Lung (tissue), 11 donors: ENCODE measurements at regions not wholly inside any gene's neighbourhood (a gene's known extent, or its start where the extent isn't known, plus 50 kb on each side); places are given as distances from the start of the nearest gene placed in this dataset.

Experiments
- ATAC-seq: fragments of 200-7000 bp; cut with Tn5 transposase; one replicate; pipeline ENCODE4 v1.9.1; 2020; ENCODE audit warnings: moderate number of reproducible peaks; ENCODE audit not compliant: insufficient read depth, low FRiP score
- DNase-seq, 3 donors: peaks; one replicate each; pipeline ENCODE4 v3.0.0-alpha.2; 2013 to 2017
- H3K27ac ChIP-seq, 2 donors: one replicate each; pipeline ENCODE4 v1.5.1; 2013; ENCODE audit warnings: mild to moderate bottlenecking in 2 of 2, moderate library complexity in 2 of 2, control low read depth in 1 of 2, inconsistent platforms in 1 of 2, low read depth in 1 of 2, low read length in 1 of 2
- H3K27me3 ChIP-seq, 3 donors: one replicate each; pipeline ENCODE4 v1.5.1; 2013; ENCODE audit warnings: low read length in 2 of 3; ENCODE audit not compliant: control insufficient read depth in 3 of 3, insufficient read depth in 3 of 3
- H3K36me3 ChIP-seq, 4 donors: one replicate each; pipeline ENCODE4 v1.5.1; 2013; ENCODE audit warnings: low read length in 4 of 4, mild to moderate bottlenecking in 1 of 4, moderate library complexity in 1 of 4; ENCODE audit not compliant: control insufficient read depth in 4 of 4, insufficient read depth in 4 of 4
- H3K4me1 ChIP-seq, 5 donors: one replicate each; pipeline ENCODE4 v1.5.1; 2013; ENCODE audit warnings: low read length in 5 of 5, mild to moderate bottlenecking in 2 of 5, moderate library complexity in 1 of 5; ENCODE audit not compliant: control insufficient read depth in 5 of 5, insufficient read depth in 5 of 5
- H3K4me3 ChIP-seq: one replicate; pipeline ENCODE4 v1.5.1; 2013; ENCODE audit warnings: mild to moderate bottlenecking, control low read depth, moderate library complexity
- H3K9ac ChIP-seq, 2 donors: one replicate each; pipeline ENCODE4 v1.5.1; 2013; ENCODE audit warnings: low read length in 2 of 2, control low read depth in 1 of 2; ENCODE audit not compliant: insufficient read depth in 1 of 2
- H3K9me3 ChIP-seq, 4 donors: one replicate each; pipeline ENCODE4 v1.5.1; 2013; ENCODE audit warnings: low read length in 3 of 4, mild to moderate bottlenecking in 1 of 4, moderate library complexity in 1 of 4; ENCODE audit not compliant: control insufficient read depth in 4 of 4, insufficient read depth in 3 of 4
- WGBS, 2 donors: extraction: QIAGEN DNeasy Blood & Tissue Kit; methylation state at CpG; one replicate each; pipeline ENCODE4 v1.1.7; 2013; 5-methylcytosine and 5-hydroxymethylcytosine counted together
- TF ChIP-seq, protein P1 (sequence below): IDR thresholded peaks from 2 replicates; pipeline ENCODE4 v1.5.1; 2012; ENCODE audit warnings: mild to moderate bottlenecking; ENCODE audit errors: control extremely low read depth, extremely low read depth
- donor health status: control.
- donor health status: control.
- donor health status: Bipolar disorder and iron deficiency.
- donor health status: healthy.
- donor health status: DM: yes; HTN: yes; CAD: no.

DNA sequence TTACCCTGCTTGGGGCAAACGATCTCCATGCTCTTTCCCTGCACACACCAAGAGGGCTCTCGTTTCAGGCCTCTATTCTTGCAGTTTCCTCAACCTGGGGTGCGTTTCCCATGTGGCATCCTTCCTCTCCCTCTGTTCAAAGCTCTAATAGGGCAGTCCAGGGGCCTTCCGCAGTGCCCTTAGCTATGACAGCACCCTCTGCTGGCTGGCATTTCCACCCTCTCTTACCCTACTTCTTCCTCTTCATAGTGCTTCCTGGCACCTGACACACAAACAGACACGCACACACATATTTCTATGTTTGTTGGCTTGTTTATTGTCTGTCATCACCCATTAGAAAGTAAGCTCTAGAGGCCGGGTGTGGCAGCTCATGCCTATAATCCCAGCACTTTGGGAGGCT lies 294.0 kb downstream of the CLIC5 start:
- peaks cover 0 to 12% (median 0%) of the 10 kb centered on the region in 5 donors for H3K4me1 ChIP-seq
- H3K9me3 ChIP-seq, result peaks cover 0 to 2% (median 0%) of the 10 kb centered on the region in 4 donors
- no peak overlapping the region for H3K9ac ChIP-seq
- H3K36me3 ChIP-seq, result no peaks in the 10 kb centered on the region
- no peak for ATAC-seq
- 76 to 79% methylated on average over 6 of the region's 6 CpGs for WGBS, 2 donors
- no peak overlapping the region for H3K27ac ChIP-seq
- TF ChIP-seq, protein P1, sequence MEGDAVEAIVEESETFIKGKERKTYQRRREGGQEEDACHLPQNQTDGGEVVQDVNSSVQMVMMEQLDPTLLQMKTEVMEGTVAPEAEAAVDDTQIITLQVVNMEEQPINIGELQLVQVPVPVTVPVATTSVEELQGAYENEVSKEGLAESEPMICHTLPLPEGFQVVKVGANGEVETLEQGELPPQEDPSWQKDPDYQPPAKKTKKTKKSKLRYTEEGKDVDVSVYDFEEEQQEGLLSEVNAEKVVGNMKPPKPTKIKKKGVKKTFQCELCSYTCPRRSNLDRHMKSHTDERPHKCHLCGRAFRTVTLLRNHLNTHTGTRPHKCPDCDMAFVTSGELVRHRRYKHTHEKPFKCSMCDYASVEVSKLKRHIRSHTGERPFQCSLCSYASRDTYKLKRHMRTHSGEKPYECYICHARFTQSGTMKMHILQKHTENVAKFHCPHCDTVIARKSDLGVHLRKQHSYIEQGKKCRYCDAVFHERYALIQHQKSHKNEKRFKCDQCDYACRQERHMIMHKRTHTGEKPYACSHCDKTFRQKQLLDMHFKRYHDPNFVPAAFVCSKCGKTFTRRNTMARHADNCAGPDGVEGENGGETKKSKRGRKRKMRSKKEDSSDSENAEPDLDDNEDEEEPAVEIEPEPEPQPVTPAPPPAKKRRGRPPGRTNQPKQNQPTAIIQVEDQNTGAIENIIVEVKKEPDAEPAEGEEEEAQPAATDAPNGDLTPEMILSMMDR, result no peak
- H3K27me3 ChIP-seq, result no peaks in the 10 kb centered on the region
- no peak overlapping the region for H3K4me3 ChIP-seq
- no peak for DNase-seq

DNA sequence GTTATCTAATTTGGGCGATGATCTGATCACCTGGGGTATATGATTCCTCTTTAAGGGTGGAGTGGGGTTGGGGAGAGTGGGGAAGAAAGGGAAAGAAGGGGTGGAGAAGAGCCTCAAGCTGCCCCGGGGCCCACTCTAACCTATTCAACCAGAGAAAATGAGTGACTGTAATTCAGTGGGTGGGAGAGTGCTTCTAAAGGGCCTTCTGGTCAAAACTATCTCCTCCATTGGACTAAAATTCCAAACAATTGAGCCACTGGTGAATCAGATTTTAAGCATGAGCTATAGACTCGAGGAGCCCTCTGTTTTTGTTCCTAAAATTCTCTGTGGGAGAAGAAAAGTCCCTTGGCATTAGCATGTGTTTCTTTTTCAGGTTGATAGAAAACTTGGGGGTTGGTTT lies 296.8 kb downstream of the CLIC5 start:
- Histone ChIP-seq H3K4me3 (no peak overlapping the region), H3K9me3 (peaks cover 0 to 2% (median 0%) of the 10 kb centered on the region in 4 donors), H3K27ac (no peak overlapping the region), H3K27me3 (no peaks in the 10 kb centered on the region), H3K4me1 (peaks cover 0 to 7% (median 0%) of the 10 kb centered on the region in 5 donors), H3K36me3 (no peaks in the 10 kb centered on the region), H3K9ac (no peak overlapping the region)
- WGBS, 2 donors, result 88 to 91% methylated on average over 3 of the region's 3 CpGs
- no peak for ATAC-seq
- TF ChIP-seq, protein P1, result no peak
- no peak for DNase-seq

DNA sequence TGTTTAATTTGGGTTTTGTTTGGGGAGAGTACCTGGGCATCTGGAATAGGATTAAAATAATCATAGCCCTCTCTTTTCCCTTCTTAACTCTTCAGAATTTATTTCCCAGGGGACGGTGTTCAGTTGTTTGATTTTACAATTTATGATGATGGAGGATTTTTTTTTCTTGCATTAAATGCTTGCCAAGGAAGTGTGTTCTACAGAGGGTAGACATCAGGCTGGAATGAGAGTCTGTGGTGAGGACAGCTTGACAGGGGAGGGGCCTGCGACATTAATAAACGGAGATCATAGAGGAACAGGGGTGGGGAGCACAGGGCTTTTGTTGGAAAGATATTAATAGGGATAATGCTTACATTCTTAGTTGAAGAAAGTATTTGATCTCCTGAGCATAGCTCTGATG lies 297.5 kb downstream of the CLIC5 start:
- TF ChIP-seq, protein P1, result no peak
- no peak overlapping the region for H3K4me3 ChIP-seq
- no peaks in the 10 kb centered on the region for H3K36me3 ChIP-seq
- H3K27ac ChIP-seq, result no peak overlapping the region
- peaks cover 0 to 2% (median 0%) of the 10 kb centered on the region in 4 donors for H3K9me3 ChIP-seq
- DNase-seq (no peak), ATAC-seq (no peak)
- no peaks in the 10 kb centered on the region for H3K27me3 ChIP-seq
- no peak overlapping the region for H3K9ac ChIP-seq
- peaks cover 0 to 7% (median 0%) of the 10 kb centered on the region in 5 donors for H3K4me1 ChIP-seq
- 87% methylated on average over 3 of the region's 3 CpGs for WGBS, 2 donors

DNA sequence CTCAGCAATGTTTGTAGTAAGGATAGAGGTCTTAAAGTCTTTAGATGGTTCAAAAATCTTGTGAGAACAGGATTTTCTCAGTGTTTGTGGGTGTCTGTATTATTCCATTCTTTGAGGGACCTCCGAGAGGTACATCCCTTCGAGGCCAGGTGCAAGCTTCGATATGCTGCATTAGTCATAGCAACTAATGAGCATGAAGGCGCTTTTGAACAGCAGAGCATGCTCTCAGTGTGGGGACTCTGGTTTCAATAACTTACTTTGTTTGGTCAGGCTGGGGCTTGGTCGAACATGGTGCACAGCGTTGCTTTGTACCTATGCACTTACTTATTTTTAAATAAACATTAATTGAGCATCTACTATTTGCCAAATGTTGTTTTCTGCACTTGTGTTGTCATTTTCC lies 297.9 kb downstream of the CLIC5 start:
- DNase-seq, result no peak
- ATAC-seq, result no peak
- Histone ChIP-seq H3K4me3 (no peak overlapping the region), H3K27me3 (no peaks in the 10 kb centered on the region), H3K4me1 (peaks cover 0 to 7% (median 0%) of the 10 kb centered on the region in 5 donors), H3K9me3 (no peaks in the 10 kb centered on the region), H3K36me3 (no peaks in the 10 kb centered on the region), H3K27ac (no peak overlapping the region), H3K9ac (no peak overlapping the region)
- 93 to 97% methylated on average over 6 of the region's 6 CpGs for WGBS, 2 donors
- TF ChIP-seq, protein P1, result no peak
